Peyer's patch (tissue), 4 donors: ENCODE measurements at regions not wholly inside any gene's neighbourhood (a gene's known extent, or its start where the extent isn't known, plus 50 kb on each side); places are given as distances from the start of the nearest gene placed in this dataset.

Source experiments
- POLR2A ChIP-seq, 2 donors: fragments of 450-650 bp; IDR thresholded peaks; one replicate each; pipeline ENCODE4 v1.5.1; 2017; ENCODE audit warnings: antibody characterized with exemption in 2 of 2, mild to moderate bottlenecking in 2 of 2, moderate library complexity in 2 of 2
- TF ChIP-seq, protein P1 (sequence below), 6 experiments: fragments of 450-650 bp in 4 of 6; fragments of 200-600 bp in 2 of 6; sonication (generic) in 1 of 6; IDR thresholded peaks; one replicate each; pipeline ENCODE4 v1.5.1; 2017 to 2019; ENCODE audit warnings: antibody characterized with exemption in 6 of 6, mild to moderate bottlenecking in 3 of 6, moderate library complexity in 1 of 6

DNA sequence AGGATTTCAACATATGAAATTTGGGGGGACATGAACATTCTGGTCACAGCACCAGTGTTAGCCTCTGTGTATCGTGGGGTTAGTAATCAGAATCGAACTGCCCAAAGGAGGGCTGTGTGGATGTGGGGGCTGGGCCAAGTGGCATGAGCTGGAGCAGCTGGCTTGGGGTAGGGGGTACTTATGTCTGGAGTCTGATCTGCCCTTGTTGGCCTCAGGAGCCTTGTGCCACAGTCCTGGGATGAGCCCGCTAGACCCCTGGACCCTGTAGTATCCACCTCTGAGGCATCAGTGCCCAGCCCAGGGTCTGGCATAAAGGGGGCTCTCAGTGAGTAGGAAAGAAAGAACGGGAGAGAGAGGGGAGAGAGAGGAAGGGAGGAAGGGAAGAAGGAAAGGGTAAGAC lies 67.3 kb downstream of the LRRC32 start:
- TF ChIP-seq, protein P1, sequence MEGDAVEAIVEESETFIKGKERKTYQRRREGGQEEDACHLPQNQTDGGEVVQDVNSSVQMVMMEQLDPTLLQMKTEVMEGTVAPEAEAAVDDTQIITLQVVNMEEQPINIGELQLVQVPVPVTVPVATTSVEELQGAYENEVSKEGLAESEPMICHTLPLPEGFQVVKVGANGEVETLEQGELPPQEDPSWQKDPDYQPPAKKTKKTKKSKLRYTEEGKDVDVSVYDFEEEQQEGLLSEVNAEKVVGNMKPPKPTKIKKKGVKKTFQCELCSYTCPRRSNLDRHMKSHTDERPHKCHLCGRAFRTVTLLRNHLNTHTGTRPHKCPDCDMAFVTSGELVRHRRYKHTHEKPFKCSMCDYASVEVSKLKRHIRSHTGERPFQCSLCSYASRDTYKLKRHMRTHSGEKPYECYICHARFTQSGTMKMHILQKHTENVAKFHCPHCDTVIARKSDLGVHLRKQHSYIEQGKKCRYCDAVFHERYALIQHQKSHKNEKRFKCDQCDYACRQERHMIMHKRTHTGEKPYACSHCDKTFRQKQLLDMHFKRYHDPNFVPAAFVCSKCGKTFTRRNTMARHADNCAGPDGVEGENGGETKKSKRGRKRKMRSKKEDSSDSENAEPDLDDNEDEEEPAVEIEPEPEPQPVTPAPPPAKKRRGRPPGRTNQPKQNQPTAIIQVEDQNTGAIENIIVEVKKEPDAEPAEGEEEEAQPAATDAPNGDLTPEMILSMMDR (IDR thresholded peaks at IDR 0.05), result no peak
- no peak for TF ChIP-seq POLR2A (IDR thresholded peaks at IDR 0.05)
